ENCODE measurements at regions not wholly inside any gene's neighbourhood (a gene's known extent, or its start where the extent isn't known, plus 50 kb on each side); places are given as distances from the start of the nearest gene placed in this dataset.
A peak's percentile ranks its signal among the peaks of the same experiment; 100 is the strongest.
"Not testable (repeated sequence)": the region's sequence is repeated elsewhere in the genome, so short reads cannot be mapped to it uniquely, and the experiment has no call there.

GRCh38 chr9:62830829-62831459 lies 1641.1 kb downstream of the SPATA31A7 start:
- ATAC-seq; intact Hi-C loops (cut with DNase I); DNase-seq (ENCODE audit: missing footprints): not testable (repeated sequence)

GRCh38 chr9:62833323-62834200 lies 1643.7 kb downstream of the SPATA31A7 start:
- ATAC-seq; intact Hi-C loops (cut with DNase I); DNase-seq (ENCODE audit: missing footprints): not testable (repeated sequence)

- intact Hi-C loops (cut with DNase I): not testable (repeated sequence)
- ATAC-seq (peak; percentile 32), DNase-seq (ENCODE audit: missing footprints) (peak; percentile 67)
Measured at GRCh38 chr9:62837254-62837911, 1647.5 kb downstream of the SPATA31A7 start.

- DNase-seq (ENCODE audit: missing footprints) (peak; percentile 98), ATAC-seq (peak; percentile 100)
- intact Hi-C loops (cut with DNase I): not testable (repeated sequence)
Measured at GRCh38 chr9:62838024-62838718, 1648.3 kb downstream of the SPATA31A7 start.

GRCh38 chr9:62839168-62839567 lies 1649.3 kb downstream of the SPATA31A7 start:
- ATAC-seq; DNase-seq (ENCODE audit: missing footprints); intact Hi-C loops (cut with DNase I): not testable (repeated sequence)

GRCh38 chr9:62843145-62843544 lies 1653.3 kb downstream of the SPATA31A7 start:
- DNase-seq (ENCODE audit: missing footprints): peak; percentile 32
- ATAC-seq; intact Hi-C loops (cut with DNase I): not testable (repeated sequence)

GRCh38 chr9:62843706-62844290 lies 1654.0 kb downstream of the SPATA31A7 start:
- DNase-seq (ENCODE audit: missing footprints) (peak; percentile 43), ATAC-seq (peak; percentile 28)
- intact Hi-C loops (cut with DNase I): not testable (repeated sequence)

GRCh38 chr9:62844681-62845185 lies 1654.9 kb downstream of the SPATA31A7 start:
- ATAC-seq: peak; percentile 47
- intact Hi-C loops (cut with DNase I): not testable (repeated sequence)
- peak; percentile 72 for DNase-seq (ENCODE audit: missing footprints)

- DNase-seq (ENCODE audit: missing footprints); intact Hi-C loops (cut with DNase I); ATAC-seq: not testable (repeated sequence)
Measured at GRCh38 chr9:62848258-62848657, 1658.4 kb downstream of the SPATA31A7 start.

GRCh38 chr9:62849991-62850390 lies 1660.2 kb downstream of the SPATA31A7 start:
- DNase-seq (ENCODE audit: missing footprints); intact Hi-C loops (cut with DNase I); ATAC-seq: not testable (repeated sequence)

GRCh38 chr9:62857280-62857679 lies 1667.4 kb downstream of the SPATA31A7 start:
- DNase-seq (ENCODE audit: missing footprints): peak; percentile 74
- ATAC-seq; intact Hi-C loops (cut with DNase I): not testable (repeated sequence)

GRCh38 chr9:62858240-62858639 lies 1668.4 kb downstream of the SPATA31A7 start:
- intact Hi-C loops (cut with DNase I); DNase-seq (ENCODE audit: missing footprints); ATAC-seq: not testable (repeated sequence)

- DNase-seq (ENCODE audit: missing footprints); intact Hi-C loops (cut with DNase I): not testable (repeated sequence)
- peak; percentile 27 for ATAC-seq
Measured at GRCh38 chr9:62860939-62861860, 1671.4 kb downstream of the SPATA31A7 start.

- ATAC-seq: peak; percentile 38
- DNase-seq (ENCODE audit: missing footprints); intact Hi-C loops (cut with DNase I): not testable (repeated sequence)
Measured at GRCh38 chr9:62862180-62862579, 1672.3 kb downstream of the SPATA31A7 start.

- intact Hi-C loops (cut with DNase I); DNase-seq (ENCODE audit: missing footprints); ATAC-seq: not testable (repeated sequence)
Measured at GRCh38 chr9:62863319-62863718, 1673.5 kb downstream of the SPATA31A7 start.

- intact Hi-C loops (cut with DNase I); ATAC-seq: not testable (repeated sequence)
- DNase-seq (ENCODE audit: missing footprints): peak; percentile 66
Measured at GRCh38 chr9:62863867-62864266, 1674.0 kb downstream of the SPATA31A7 start.

Measured in Right ventricle myocardium inferior (tissue), 1 donor.